GM18507 (cell line): ENCODE measurements at regions not wholly inside any gene's neighbourhood (a gene's known extent, or its start where the extent isn't known, plus 50 kb on each side); places are given as distances from the start of the nearest gene placed in this dataset.

Experiments
- DNase-seq: peaks from one replicate; pipeline ENCODE4 v3.0.0; 2011; ENCODE audit warnings: low read depth; ENCODE audit not compliant: insufficient read length; ENCODE audit errors: extremely low spot score
- FAIRE-seq: peaks from 2 replicates; lab custom pipeline; 2011; peaks lifted over from hg19 to GRCh38; lab: Jason Lieb, UNC

- DNase-seq (no peak), FAIRE-seq (no peak)
Measured at GRCh38 chr11:56932572-56933220, 56.0 kb upstream of the OR5AK2 start.

GRCh38 chr11:56923116-56923515, 65.6 kb upstream of the OR5AK2 start:
- DNase-seq (no peak), FAIRE-seq (no peak)

GRCh38 chr11:56922421-56922820, 66.3 kb upstream of the OR5AK2 start:
- FAIRE-seq (no peak), DNase-seq (no peak)

- FAIRE-seq, result no peak
- no peak for DNase-seq
Measured at GRCh38 chr11:56917708-56918400, 70.9 kb upstream of the OR5AK2 start.

GRCh38 chr11:56916587-56916986, 72.1 kb upstream of the OR5AK2 start:
- DNase-seq (no peak), FAIRE-seq (no peak)

GRCh38 chr11:56916162-56916561, 72.6 kb upstream of the OR5AK2 start:
- no peak for FAIRE-seq
- no peak for DNase-seq

GRCh38 chr11:56911312-56911711, 77.4 kb upstream of the OR5AK2 start:
- FAIRE-seq, result no peak

GRCh38 chr11:56910785-56911184, 77.9 kb upstream of the OR5AK2 start:
- DNase-seq (no peak), FAIRE-seq (no peak)

More at GRCh38 chr11:56911312-56911711, 77.4 kb upstream of the OR5AK2 start:
- no peak for DNase-seq

GRCh38 chr11:56910046-56910773, 78.5 kb upstream of the OR5AK2 start:
- no peak for DNase-seq
- no peak for FAIRE-seq

GRCh38 chr11:56909563-56909962, 79.2 kb upstream of the OR5AK2 start:
- FAIRE-seq (no peak), DNase-seq (no peak)

- no peak for FAIRE-seq
Measured at GRCh38 chr11:56909080-56909479, 79.6 kb upstream of the OR5AK2 start.

GRCh38 chr11:56906683-56907148, 82.0 kb upstream of the OR5AK2 start:
- FAIRE-seq, result no peak
- DNase-seq, result no peak

More at GRCh38 chr11:56909080-56909479, 79.6 kb upstream of the OR5AK2 start:
- no peak for DNase-seq

- no peak for DNase-seq
- no peak for FAIRE-seq
Measured at GRCh38 chr11:56905936-56906335, 82.8 kb upstream of the OR5AK2 start.

GRCh38 chr11:56905442-56905841, 83.3 kb upstream of the OR5AK2 start:
- DNase-seq, result no peak
- FAIRE-seq, result no peak

- FAIRE-seq, result no peak
Measured at GRCh38 chr11:56898856-56899255, 89.9 kb upstream of the OR5AK2 start.

GRCh38 chr11:56890584-56891305, 98.0 kb upstream of the OR5AK2 start:
- DNase-seq (no peak), FAIRE-seq (no peak)

More at GRCh38 chr11:56898856-56899255, 89.9 kb upstream of the OR5AK2 start:
- no peak for DNase-seq

GRCh38 chr11:56889986-56890385, 98.7 kb upstream of the OR5AK2 start:
- FAIRE-seq (no peak), DNase-seq (no peak)

- FAIRE-seq, result no peak
- DNase-seq, result no peak
Measured at GRCh38 chr11:56887940-56888339, 100.8 kb upstream of the OR5AK2 start.

- no peak for DNase-seq
- no peak for FAIRE-seq
Measured at GRCh38 chr11:56886455-56886854, 102.3 kb upstream of the OR5AK2 start.

- no peak for FAIRE-seq
- DNase-seq, result no peak
Measured at GRCh38 chr11:56885854-56886253, 102.9 kb upstream of the OR5AK2 start.
